RWPE1 (cell line): ENCODE measurements at regions not wholly inside any gene's neighbourhood (a gene's known extent, or its start where the extent isn't known, plus 50 kb on each side); places are given as distances from the start of the nearest gene placed in this dataset.
"Not testable (repeated sequence)": the region's sequence is repeated elsewhere in the genome, so short reads cannot be mapped to it uniquely, and the experiment has no call there.

Experiments used
- CTCF ChIA-PET: fragments of 350-600 bp; sonication (Branson Sonifier 250); formaldehyde crosslinking; extraction: SDS; loops from one replicate; lab custom pipeline; 2021; lab: Yijun Ruan, JAX
- POLR2A ChIA-PET: fragments of 400-600 bp; formaldehyde crosslinking; extraction: SDS; loops from one replicate; lab custom pipeline; 2020; ENCODE audit warnings: antibody characterized with exemption; ENCODE audit not compliant: low non-redundant PET; lab: Yijun Ruan, JAX
- DNase-seq: peaks from one replicate; pipeline ENCODE4 v3.0.0; 2012; ENCODE audit warnings: low spot score
- H3K27ac ChIP-seq: fragments of 450-650 bp; 2 replicates; pipeline ENCODE4 v1.5.1; 2017
- CTCF ChIP-seq: fragments of 450-650 bp; conservative IDR thresholded peaks from 2 replicates; pipeline ENCODE4 v1.5.1; 2017; ENCODE audit warnings: low read depth, mild to moderate bottlenecking

GRCh38 chr20:29790510-29790909, 1467.0 kb upstream of the DEFB115 start:
- DNase-seq = no peak
- ChIA-PET CTCF (interaction anchor here (0.6 kb wide), 1 partner anchor 13 kb away, joined by 3 read pairs; no protein-coding TSS in a partner anchor), POLR2A (no interaction called here)
- TF ChIP-seq CTCF = no peak
- H3K27ac ChIP-seq = no peak overlapping the region

- POLR2A ChIA-PET, H3K27ac ChIP-seq, DNase-seq, CTCF ChIA-PET: not testable (repeated sequence)
Measured at GRCh38 chr20:29831508-29831907, 1426.0 kb upstream of the DEFB115 start.

GRCh38 chr20:29868014-29868413, 1389.5 kb upstream of the DEFB115 start:
- POLR2A ChIA-PET, DNase-seq, H3K27ac ChIP-seq, CTCF ChIA-PET: not testable (repeated sequence)

GRCh38 chr20:29868688-29869087, 1388.8 kb upstream of the DEFB115 start:
- CTCF ChIA-PET, POLR2A ChIA-PET, H3K27ac ChIP-seq, DNase-seq: not testable (repeated sequence)

GRCh38 chr20:29871816-29872215, 1385.6 kb upstream of the DEFB115 start:
- DNase-seq, CTCF ChIA-PET, H3K27ac ChIP-seq, POLR2A ChIA-PET: not testable (repeated sequence)

- H3K27ac ChIP-seq = no peak overlapping the region
- CTCF ChIA-PET = no interaction called here
- no peak for DNase-seq
- POLR2A ChIA-PET = no interaction called here
- TF ChIP-seq CTCF = no peak
Measured at GRCh38 chr20:29873946-29874345, 1383.5 kb upstream of the DEFB115 start.

- H3K27ac ChIP-seq = no peak overlapping the region
- ChIA-PET CTCF (no interaction called here), POLR2A (no interaction called here)
- no peak for TF ChIP-seq CTCF
- DNase-seq = no peak
Measured at GRCh38 chr20:29874476-29875202, 1382.8 kb upstream of the DEFB115 start.

GRCh38 chr20:29875321-29876083, 1382.0 kb upstream of the DEFB115 start:
- POLR2A ChIA-PET = not testable (repeated sequence)

GRCh38 chr20:29876084-29876910, 1381.2 kb upstream of the DEFB115 start:
- DNase-seq, H3K27ac ChIP-seq, CTCF ChIA-PET, POLR2A ChIA-PET: not testable (repeated sequence)

More at GRCh38 chr20:29875321-29876083, 1382.0 kb upstream of the DEFB115 start:
- CTCF ChIA-PET, DNase-seq, H3K27ac ChIP-seq: not testable (repeated sequence)
